ENCODE measurements at regions not wholly inside any gene's neighbourhood (a gene's known extent, or its start where the extent isn't known, plus 50 kb on each side); places are given as distances from the start of the nearest gene placed in this dataset.

GRCh38 chr11:93268287-93269040 is 62.1 kb upstream of the DEUP1 start:
- TF ChIP-seq CTCF (IDR thresholded peaks at IDR 0.05; ENCODE audit: extremely low read depth, missing control alignments) = no peak
- no peak for DNase-seq (ENCODE audit: low spot score)

GRCh38 chr11:93271596-93271995 is 58.9 kb upstream of the DEUP1 start:
- no peak for DNase-seq (ENCODE audit: low spot score)
- no peak for TF ChIP-seq CTCF (IDR thresholded peaks at IDR 0.05; ENCODE audit: extremely low read depth, missing control alignments)

- DNase-seq (ENCODE audit: low spot score) = no peak
- no peak for TF ChIP-seq CTCF (IDR thresholded peaks at IDR 0.05; ENCODE audit: extremely low read depth, missing control alignments)
Measured at GRCh38 chr11:93274851-93275250, 55.7 kb upstream of the DEUP1 start.

GRCh38 chr11:93278976-93279375 is 51.6 kb upstream of the DEUP1 start:
- no peak for TF ChIP-seq CTCF (IDR thresholded peaks at IDR 0.05; ENCODE audit: extremely low read depth, missing control alignments)
- DNase-seq (ENCODE audit: low spot score) = no peak

- TF ChIP-seq CTCF (IDR thresholded peaks at IDR 0.05; ENCODE audit: extremely low read depth, missing control alignments) = no peak
- DNase-seq (ENCODE audit: low spot score) = peak; percentile 16
Measured at GRCh38 chr11:93279851-93280347, 50.6 kb upstream of the DEUP1 start.

Measured in GM20000 (cell line).